LNCaP clone FGC (cell line): ENCODE measurements at regions not wholly inside any gene's neighbourhood (a gene's known extent, or its start where the extent isn't known, plus 50 kb on each side); places are given as distances from the start of the nearest gene placed in this dataset.

Experiments
- DNase-seq: peaks from one replicate; pipeline ENCODE4 v3.0.0-alpha.2; 2011; ENCODE audit warnings: low read depth
- H3K4me3 ChIP-seq: 2 replicates; pipeline ENCODE4 v1.5.1; 2011; ENCODE audit warnings: mild to moderate bottlenecking, low read depth, low read length, control low read depth
- CTCF ChIP-seq: IDR thresholded peaks from 2 replicates; pipeline ENCODE4 v1.5.1; 2012; ENCODE audit warnings: mild to moderate bottlenecking; ENCODE audit not compliant: control insufficient read depth, insufficient read depth; ENCODE audit errors: extremely low read depth

GRCh38 chr2:206845877-206846276 is 80.5 kb downstream of the FASTKD2 start:
- H3K4me3 ChIP-seq: no peak overlapping the region
- no peak for TF ChIP-seq CTCF
- DNase-seq: no peak

- no peak for TF ChIP-seq CTCF
- no peak overlapping the region for H3K4me3 ChIP-seq
- no peak for DNase-seq
Observed at GRCh38 chr2:206846331-206846730, 80.9 kb downstream of the FASTKD2 start.

- TF ChIP-seq CTCF: no peak
- DNase-seq: no peak
- H3K4me3 ChIP-seq: no peak overlapping the region
Observed at GRCh38 chr2:206846981-206847834, 81.8 kb downstream of the FASTKD2 start.

GRCh38 chr2:206850369-206850768 is 85.0 kb downstream of the FASTKD2 start:
- H3K4me3 ChIP-seq: no peak overlapping the region
- no peak for DNase-seq
- no peak for TF ChIP-seq CTCF

GRCh38 chr2:206851521-206851920 is 86.1 kb downstream of the FASTKD2 start:
- no peak for TF ChIP-seq CTCF
- no peak overlapping the region for H3K4me3 ChIP-seq
- no peak for DNase-seq

GRCh38 chr2:206853915-206854314 is 85.4 kb upstream of the CPO start:
- no peak overlapping the region for H3K4me3 ChIP-seq
- no peak for DNase-seq
- no peak for TF ChIP-seq CTCF
